COR-L47 (cell line): ENCODE measurements at regions not wholly inside any gene's neighbourhood (a gene's known extent, or its start where the extent isn't known, plus 50 kb on each side); places are given as distances from the start of the nearest gene placed in this dataset.

Source experiments
- DNase-seq: peaks from one replicate; lab custom pipeline; 2025; lab: John Stamatoyannopoulos, UW

DNA sequence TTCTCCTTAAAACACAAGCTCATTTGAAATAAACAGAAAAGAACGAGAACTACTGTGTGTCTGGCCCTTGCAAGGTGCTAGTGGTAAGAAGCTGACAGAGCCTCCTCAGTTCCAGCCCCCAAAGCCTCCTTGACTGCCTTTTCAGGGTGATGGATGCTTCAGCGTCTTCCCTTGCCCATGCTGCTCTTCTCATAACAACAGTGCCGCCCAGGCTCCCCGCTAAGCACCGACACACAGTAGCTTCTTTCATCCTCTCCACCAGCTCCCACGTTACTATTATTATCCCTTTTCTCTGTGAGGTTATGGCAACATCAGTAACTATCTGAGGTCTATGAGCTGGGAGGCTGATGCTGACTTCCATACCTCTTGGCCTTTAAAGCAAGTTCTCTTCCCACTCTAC is 418.6 kb downstream of the TSN start:
- no peak for DNase-seq

DNA sequence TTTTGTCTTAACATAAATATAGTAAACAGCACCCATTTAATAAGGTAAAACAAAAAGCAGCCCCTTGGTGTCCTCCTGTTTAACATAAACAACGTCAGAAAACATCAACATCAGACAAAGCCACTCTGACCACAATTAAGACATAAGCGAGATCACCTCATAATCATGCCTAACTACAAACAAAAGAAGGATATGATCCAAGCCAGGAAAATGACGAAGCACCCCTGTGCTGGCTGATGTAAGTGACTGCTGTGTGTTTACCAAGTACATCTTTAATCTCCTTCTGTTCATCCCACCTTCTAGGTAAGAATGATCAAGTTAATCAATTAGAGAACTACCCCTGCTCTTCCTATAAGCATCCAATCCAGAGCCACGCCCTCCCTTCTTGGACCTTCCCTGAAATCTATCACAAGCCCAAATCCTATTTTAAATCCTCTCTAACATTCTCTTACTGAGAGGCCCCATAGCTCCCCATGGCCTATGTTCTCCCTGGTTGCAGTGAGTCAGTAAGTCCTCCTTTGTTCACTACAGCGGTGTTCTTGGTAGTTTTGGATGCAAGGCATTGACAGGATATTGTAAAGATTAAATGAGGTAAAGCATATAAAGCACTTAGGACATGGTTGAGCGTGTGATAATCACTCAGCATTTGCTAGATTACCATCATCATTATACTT is 424.2 kb downstream of the TSN start:
- DNase-seq = no peak

DNA sequence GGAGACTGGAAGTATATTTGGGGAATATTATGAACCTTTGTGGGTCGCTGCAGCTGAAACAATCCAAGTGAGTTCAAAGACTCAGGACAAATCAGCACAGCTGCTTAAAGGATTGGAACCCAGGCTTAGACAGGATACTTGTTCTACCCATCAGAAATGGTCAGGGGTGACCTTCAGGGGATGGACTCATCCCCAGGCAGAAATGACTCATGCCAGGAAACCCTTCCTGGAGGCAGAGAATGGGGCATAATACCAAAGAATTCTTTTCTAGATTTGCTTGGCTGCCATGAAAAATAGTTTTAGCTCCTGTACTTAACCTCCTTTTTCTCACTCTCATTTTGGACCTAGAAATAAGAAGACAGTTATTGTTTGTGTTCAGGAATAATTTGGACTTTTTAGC is 425.5 kb downstream of the TSN start:
- DNase-seq = no peak

DNA sequence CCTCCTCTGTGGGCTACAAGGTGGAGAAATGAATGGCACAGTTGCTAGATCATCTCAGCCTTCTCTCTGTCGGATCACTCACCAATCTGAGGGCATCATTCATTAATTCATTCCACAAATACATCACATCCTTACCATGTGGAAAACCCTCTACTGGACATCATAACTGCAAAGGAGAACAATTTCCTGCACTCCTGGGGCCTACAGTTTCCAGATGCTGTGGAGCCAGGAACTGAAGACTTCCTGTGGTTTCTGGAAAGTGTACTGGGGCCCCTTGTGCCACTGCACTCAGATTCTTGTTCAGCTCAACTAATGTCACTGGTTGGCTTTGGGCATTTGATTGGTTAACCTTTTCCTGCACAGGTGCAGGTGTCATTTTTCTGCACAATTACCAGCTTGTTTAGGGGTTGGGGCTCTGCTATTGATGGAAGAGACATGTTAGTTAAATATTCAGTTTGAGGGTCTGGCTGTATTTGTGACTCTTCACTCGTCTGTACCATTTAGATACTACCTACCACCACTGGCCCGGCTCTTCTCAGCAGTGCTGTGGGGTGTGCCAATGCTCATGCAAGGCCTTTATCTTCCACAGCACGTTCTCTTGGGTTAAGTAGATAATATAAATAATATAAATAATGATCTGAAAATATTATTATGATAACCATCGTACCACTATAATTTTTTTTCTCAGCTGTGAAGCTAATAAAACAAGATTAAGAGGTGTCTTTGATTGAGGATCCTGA is 427.3 kb downstream of the TSN start:
- DNase-seq = no peak

DNA sequence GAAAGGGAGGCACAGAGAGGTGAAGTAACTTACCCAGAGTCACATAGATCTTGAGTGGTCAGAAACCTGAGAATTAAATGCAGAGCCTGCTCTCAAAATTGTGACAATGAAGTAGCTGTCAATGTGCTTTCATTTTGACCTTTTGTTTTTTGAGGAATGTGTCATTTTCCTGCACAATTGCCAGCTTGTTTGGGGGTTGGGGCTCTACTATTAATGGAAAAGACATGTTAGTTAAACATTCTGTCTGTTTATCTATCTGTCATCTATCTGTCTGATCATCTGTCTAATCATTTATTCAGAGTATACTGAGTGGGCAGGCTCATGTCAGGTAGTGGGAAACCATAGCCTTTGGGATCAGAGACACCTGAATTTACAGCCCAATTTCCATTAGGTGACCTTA is 428.4 kb downstream of the TSN start:
- DNase-seq = no peak

DNA sequence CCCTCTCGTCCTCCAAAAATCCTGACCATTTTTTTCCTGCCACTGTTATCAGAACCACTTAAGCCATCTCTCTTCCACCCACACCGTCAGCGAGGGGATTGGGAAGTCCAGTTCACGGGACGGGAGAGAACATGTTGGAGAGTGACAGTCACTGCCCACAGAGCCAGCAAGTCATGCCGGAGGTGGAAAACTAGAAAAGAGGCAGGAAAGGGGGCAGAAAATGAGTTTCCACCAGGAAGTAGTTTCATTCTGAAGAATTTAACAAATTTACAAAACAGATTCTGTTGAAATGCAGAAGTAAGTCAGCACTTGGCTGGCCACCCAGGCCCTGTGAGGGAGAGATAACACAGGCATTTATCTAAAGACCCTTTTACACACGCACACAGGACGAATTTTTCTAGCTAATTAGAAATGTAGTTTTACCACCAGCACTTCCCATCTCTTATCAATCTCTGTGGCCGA is 431.3 kb downstream of the TSN start:
- DNase-seq = no peak

DNA sequence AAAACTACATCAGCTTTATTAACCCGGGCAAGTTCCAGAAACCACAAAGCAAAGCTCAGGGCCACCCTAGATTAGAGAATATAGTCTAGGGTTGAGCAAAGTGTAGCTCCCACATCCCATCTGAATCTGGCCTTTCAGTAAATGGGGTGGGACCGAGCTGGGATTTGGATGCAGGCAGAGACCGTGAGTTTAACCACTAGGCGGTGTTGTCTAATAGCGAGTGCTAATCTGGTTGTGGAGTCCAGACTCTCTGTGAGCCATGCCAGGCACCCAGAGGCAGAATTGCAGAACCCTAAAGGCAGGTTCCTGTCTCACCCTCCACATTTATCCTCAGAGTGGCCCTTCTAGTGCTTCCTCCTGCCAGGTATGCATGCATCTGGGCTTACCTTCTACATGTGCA is 435.9 kb downstream of the TSN start:
- DNase-seq = peak; percentile 61

DNA sequence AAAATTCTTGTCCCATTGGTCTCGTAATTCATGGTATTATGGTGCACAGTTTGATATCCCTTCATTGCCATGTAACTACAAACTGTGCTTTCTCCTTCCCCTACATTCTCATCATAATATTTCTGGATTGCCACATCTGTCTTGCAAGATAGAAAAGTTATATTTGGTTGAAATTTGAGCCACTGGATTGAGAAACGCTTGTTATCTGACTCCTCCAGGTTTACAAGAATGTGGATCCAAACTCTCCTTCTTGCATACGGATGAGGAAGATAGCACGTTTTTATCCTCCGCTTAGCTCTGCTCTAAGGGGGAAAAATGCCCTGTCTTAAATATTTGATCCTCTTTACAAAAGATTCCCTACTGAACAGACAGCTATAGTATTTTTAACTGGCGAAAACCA is 438.2 kb downstream of the TSN start:
- DNase-seq = no peak

DNA sequence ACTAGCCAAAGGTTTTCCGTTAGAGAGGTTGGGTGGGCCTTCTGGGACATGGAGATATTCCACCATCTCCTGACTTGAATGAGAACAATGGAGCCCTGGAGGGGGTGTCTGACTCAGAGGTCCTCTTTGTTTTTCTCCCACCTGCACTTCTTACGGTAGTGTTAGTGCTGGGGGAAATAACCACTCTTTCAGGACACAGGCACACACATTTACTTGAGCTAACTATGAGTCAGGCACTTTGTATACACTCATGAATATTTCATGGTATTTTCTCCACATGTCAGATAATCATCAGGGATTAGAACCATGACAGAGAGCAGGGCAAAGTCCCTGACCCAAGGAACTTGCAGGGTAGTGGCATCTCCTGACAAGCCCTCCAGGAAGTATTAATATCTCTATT is 439.1 kb downstream of the TSN start:
- DNase-seq = no peak

DNA sequence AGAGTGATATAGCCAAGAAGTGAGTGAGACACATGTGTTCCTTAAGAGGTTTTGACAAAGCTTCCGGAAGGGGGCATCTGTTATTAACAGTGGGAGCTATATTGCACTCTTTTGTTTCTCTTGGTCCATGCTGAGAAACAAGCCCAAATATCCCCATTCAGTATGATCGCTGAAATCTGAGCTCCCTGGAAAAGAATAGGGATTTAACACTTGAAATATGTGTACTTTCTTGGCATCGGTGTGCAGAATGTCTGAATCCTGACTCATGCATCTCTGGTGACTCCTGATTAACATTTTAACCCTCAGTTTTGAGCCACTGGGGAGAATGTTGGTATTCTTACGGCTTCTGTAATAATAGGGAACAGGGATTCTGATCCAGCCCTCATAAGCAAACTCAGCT is 448.1 kb downstream of the TSN start:
- peak; percentile 54 for DNase-seq

DNA sequence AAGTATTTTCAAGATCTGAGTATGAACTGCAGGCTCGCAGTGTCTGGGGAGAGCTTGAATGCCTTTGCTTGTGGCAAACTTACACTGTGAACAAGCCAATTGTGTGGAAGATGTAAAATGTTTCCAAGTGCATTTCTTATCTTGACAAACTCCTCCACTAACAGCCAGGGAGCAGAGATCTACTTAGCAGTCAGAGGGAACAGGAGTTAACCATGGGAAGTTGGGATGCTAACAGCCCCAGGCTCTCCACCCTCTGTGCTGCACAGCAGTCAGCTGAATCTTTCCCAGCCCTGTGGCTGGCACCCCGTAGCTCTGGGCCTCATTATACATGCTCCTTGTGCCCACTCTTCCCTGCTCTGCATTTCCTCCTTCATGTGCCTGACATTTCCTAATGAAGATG is 450.2 kb downstream of the TSN start:
- no peak for DNase-seq

DNA sequence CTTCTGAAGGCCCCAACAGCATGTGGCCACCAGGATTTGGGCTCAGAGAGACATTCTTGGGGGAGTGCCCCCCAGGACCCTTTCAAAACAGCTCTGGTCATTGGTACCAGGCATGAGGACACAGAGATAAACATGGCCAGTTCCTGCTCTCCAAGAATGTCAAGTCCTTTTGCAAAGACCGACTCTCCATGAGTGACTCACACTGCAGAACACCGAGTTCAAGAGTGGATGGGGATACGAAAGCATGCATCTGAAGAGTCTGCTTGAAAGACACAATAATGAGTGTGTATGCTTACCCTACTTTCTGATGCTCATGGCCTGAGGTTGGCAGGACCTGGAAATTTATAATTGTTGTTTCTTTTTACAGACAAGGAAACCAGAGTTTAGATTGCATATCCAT is 450.6 kb downstream of the TSN start:
- DNase-seq = no peak

DNA sequence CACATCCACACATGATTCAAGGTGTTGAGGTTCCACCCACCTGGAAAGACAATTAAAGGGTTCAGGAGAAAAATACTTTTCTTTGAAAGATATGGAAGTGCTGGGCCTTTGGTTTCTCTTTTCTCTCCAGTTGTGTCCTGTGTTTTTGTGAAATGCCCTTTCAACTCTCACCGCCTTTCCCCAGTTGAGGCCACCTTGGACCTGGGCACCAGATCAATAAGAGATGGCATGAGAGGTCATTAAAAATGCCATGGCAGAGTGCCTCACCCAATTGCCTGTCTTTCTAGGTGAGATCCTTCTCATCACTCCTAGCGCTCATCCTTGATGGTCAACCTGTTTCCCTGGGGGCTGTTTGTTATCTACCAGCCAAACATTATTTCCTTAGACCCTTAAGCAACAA is 453.9 kb downstream of the TSN start:
- DNase-seq = no peak

DNA sequence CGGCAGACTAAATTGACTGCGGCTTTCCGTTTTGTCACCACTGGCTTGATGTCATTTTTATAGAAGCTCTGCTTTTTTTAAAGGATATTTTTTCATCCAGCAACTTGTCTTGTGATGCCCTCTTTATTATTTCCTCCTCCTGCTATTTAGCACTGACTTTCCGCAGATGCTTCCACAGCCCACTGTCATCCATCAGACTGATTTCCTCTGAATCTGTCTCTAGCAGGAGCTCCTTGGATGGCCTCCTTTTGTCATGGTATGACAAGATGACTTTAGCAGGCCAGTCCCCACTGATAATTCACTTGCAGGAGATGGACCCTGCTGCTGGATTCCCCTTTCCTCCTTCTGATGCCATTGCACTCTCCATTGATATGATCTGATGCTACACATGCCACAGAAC is 454.6 kb downstream of the TSN start:
- DNase-seq = no peak

DNA sequence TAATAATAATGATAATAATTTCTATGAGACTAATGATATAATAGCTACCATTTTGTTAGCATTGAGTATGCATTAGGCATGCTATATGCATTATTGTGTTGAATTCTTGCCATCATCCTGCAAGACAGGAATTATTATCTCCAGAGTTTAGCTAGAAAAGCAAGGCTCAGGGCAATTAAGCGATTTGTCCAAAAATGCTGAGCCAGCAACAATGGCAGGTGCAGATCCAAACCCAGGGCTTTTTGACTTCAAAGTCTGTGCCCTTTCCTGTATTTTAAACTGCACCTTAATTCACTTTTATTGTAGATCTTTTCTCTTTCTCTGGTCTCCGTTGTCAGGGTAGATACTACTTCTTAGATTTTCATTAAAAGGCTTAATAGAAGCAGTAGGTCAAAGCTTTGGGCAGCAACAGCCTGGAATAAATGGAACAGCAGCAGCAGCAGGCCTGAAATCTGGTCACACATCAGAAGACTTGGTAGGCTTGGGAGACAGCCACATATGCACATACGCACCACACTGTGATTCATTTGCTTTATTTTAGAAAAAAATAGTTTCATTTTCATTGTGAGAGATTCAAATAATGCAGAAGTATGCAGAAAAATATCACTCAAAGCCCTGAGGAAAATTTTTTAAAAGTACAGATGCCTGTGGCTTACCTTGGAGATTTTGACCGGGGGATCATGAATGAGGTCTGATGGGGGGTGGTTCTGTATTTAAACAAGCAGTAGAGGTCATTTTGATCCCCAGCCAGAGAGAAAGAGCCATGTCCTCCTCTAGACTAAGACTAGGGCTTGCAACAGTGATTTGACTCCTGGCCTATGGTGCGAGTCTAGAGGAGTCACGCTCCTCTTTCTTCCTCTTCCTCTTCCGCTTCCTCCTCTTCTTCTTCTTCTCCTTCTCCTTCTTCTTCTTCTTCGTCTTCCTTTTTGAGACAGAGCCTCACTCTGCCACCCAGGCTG is 455.7 kb downstream of the TSN start:
- DNase-seq = no peak

DNA sequence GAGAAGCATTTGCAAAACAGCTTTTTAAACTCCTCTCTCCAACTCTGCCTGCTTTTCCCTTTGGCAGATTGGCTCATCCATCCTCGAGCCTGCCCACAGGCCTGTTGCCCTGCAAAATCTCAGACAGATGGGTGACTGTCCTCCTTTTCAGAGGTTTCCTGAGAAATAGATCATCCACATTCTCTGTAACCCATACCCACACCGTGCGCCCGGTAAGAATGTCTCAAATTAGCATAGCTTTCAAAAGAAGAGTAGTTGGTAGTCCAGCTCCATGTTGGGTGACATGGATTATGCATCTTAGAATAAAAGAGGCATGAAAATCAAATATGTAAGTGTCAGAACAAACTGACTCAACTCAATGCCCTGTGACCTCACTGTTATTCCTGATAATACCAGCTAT is 457.9 kb downstream of the TSN start:
- no peak for DNase-seq

DNA sequence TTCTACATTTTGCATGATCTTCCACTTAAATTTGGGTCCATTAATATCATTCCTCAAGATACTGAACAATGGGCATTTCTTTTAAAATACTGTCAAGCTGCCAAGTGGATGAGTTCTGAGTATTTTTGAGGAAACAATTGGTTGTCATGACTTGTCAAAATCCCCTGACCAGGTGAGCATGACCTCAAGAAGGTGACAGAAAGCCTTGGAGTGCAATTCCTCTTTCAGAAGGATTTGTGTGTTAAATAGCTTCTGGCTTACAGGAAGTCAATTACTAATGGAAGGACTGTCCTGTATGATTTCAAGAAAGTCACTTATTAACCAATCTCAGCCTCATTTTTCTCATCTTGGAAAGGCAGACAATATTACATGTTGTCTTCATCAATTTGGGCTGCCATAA is 460.6 kb downstream of the TSN start:
- no peak for DNase-seq

DNA sequence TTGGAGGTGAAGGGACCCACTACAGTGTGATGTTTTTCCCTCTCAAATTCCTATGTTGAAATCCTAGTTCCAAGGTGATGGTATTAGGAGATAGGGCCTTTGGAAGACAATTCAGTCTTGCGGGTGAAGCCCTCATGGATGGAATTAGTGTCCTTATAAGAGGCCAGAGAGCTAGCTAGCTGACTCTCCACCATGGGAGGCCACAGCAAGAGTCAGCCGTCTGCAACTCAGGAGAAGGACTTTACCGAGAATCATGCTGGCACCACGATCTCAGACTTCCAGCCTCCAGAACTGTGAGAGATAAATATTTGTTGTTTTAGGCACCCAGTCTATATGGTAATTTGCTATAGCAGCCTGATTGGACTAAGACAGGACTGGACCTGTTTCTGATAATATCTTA is 461.4 kb downstream of the TSN start:
- DNase-seq = no peak

DNA sequence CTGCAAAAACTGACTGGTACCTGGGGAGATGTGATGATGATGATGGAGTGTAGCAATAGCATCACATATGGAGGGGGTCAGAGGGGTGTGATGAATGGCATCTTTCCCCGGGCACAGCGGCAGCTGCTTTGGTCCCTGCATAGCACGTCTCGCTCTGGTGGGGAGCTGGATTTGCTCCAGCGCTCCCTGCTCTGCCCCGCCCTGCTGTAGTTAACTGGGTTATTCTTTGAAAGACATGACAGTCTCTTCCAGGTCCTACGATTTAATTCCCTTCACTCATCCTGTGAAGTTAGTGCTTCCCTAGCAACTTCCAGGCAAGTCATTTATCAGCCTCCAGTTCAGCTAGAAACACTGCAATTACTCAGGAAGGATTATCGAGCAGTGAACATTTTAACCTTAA is 463.1 kb downstream of the TSN start:
- no peak for DNase-seq

DNA sequence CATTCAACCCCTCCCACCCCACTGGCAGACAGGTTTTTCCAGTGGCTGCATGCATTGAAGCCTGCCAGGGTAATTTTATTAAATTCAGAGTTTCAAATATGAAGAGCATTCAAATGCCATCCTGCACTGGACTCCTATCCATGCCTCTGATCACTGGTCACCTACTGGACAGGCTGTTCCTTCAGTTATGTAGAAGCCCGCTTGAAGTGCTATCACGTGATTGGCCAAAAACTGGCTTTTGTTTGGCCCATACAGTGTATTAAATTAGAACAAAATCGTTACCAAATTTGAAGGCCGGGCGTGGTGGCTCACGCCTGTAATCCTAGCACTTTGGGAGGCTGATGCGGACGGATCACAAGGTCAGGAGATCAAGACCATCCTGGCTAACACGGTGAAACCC is 464.1 kb downstream of the TSN start:
- no peak for DNase-seq

DNA sequence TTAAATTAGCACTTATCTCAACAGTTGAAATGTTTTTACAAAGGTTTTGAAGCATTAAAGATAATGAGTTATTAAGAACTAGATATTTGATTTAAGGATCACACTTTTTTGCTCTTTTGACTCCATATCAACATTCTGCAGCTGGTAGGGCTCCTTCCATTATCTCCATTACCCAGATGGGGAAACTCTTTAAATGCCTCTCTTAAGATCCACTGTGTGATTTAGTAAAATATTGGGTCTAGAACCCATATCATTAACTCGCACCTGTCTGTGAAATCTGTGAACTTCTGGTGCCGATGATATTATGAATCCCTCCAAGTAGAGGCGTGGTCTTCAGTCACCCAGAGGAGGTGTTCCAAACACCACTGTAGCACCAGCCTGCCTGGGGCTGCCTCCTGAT is 466.2 kb downstream of the TSN start:
- DNase-seq = no peak

DNA sequence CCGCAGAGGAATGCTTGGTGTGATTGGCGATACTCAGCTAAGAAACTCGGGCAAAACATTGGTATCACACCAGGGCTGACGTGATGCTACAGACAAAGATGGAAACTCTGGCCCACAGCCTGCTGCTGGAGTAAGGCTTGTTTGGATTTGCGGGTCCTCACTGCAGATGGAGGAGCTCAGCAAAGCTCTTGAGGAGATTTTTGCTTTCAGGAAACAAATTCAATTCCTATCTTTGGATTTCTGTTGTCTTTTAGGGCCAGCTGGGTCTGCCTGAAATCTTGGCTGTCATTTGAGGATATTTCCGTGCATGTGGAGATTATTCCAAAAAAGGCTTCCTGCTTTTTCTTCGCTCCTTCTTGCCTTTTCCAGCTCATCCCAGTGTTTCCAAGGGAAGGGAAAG is 475.8 kb downstream of the TSN start:
- no peak for DNase-seq

DNA sequence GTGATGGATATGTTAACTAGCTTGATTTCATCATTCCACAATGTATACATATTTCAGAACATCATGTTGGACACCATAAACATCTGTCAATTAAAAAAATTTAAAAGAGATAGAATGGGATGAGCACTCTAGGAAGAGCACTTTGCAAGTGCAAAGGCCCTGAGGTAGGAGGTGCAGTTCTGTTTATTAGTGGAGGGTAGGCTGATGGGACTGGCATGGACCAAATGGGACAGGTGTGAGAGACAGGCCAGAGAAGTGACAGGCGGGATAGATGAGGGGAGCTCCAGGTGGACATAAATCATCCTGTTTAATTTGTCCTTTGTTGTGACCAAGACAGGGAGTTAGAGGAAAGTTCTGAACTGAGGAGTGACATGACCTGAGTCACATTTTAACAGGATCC is 477.9 kb downstream of the TSN start:
- DNase-seq = no peak
